ENCODE measurements at regions not wholly inside any gene's neighbourhood (a gene's known extent, or its start where the extent isn't known, plus 50 kb on each side); places are given as distances from the start of the nearest gene placed in this dataset.
A peak's percentile ranks its signal among the peaks of the same experiment; 100 is the strongest.

DNA sequence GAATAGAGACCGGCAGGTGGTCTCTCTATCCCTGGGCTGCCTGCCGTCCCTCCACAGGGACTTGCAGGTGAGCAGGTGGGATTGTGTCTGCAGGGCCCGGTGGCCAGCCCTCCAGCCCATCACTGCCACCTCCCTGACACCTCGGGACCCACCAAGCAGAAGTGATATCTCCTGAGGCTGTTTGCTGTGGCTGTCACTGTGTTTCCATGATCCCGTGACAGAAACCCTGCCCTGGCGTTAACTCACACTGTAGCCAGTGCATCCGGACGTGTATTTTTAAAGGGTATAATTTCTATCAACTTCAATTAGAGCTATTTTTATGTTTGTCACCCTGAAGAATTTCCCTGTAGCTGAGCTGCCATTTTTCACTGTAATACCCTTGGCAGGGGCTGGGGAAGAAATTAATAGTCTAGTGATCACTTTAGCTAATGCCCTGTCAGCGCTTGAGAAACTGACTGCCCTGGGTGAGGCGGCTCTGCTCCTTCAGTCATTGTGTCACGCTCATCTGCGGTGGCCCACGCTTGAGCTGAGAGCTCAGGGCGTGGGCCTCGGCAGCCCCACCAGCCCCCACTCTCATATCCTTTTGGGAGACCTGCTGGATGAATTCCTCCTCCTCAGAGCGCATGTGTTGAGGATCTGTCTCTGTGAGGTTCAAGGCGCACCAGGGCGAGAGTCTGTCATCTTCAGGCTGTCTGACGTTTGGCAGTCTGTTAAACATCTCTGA, 229.9 kb upstream of the CIBAR2 start:
- DNase-seq (ENCODE audit: low spot score) = no peak

DNA sequence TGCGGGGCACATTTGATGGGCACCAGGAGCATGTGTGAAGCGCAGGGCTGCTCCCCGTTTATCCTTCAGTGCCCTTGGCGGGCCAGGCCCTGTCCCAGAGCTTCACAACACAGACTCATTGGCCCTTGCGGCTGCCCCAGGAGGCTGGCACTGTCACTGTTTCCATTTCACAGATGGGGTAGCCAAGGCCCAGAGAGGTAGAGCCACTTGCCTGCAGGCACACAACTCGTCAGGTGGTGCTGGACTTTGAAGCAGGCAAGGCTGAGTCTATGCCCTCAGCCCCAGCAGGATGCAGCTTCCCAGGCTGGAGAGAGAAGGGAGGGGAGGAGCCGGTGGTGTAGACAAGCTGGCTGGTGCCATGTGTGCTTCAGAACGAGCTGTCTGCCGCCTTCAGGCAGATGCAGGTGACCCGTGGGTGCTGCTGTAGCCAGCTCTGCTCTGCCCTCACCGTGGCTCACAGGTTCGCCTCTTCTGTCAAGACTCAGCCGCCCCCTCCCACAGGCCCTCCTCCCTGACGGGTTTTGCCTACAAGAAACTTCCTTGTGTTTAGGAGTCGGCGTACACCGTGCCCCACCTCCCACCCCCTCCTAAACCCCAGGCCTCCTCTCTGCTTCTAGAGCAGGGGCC, 232.3 kb upstream of the CIBAR2 start:
- no peak for DNase-seq (ENCODE audit: low spot score)

- no peak for DNase-seq (ENCODE audit: low spot score)
Observed at GRCh38 chr16:85345129-85345639, 232.9 kb upstream of the CIBAR2 start.

- DNase-seq (ENCODE audit: low spot score) = no peak
Observed at GRCh38 chr16:85346404-85347212, 234.3 kb upstream of the CIBAR2 start.

GRCh38 chr16:85347213-85347591, 234.9 kb upstream of the CIBAR2 start:
- DNase-seq (ENCODE audit: low spot score) = no peak

DNA sequence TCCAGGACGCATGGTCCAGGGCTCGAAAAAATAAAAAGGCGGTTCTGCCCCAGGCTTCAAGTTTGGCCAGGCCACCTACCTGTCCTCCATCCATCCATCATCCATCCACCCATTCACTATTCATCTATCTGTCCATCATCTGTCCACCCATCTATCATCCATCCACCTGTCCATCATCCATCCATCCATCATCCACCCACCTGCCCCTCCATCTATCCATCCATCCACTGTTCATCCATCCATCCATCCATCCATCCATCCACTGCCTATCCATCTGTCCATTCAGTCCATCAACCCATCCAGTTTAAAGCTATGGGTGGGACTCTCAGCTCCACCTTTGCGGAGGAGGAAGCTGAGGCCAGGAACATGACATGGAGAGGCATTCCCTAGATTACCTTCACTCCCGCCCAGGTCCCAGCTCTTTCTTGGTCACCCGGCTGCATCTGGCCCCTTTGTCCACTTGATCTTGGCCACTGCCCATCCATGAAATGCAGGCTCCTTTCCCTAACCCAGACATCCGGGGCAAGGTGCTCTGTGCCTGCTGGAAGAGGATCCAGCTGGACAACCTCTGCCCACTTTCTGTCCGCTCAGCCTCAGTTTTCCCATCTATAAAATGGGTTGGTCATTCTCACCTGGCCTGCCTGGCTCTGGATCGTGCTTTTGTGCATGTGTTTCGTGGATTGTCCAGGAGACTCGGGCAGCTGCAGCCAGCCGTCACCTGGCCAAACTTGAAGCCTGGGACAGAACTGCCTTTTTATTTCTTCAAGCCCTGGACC, 236.0 kb upstream of the CIBAR2 start:
- no peak for DNase-seq (ENCODE audit: low spot score)

DNA sequence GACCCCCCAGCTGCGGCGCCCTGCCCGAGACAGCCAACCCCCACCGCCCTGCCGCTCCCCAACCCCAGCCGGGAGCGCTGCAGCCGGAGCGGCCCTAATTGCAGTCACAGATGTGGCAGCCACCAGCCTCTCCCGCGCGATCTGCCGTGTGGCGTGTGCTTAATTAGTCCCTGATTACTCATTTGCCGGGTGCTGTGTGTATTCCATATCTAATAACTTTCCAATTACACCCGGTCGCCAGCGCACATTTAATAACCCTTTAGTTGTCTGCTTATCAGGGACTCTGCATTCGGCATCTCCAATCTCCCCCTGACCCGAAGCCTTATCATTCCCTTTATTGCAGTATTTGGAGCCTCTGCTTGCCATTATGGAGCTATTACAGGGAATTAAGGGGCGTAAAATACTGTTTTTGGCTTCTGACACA, 236.7 kb upstream of the CIBAR2 start:
- DNase-seq (ENCODE audit: low spot score) = no peak

GRCh38 chr16:85349365-85350145, 237.3 kb upstream of the CIBAR2 start:
- DNase-seq (ENCODE audit: low spot score) = no peak

DNA sequence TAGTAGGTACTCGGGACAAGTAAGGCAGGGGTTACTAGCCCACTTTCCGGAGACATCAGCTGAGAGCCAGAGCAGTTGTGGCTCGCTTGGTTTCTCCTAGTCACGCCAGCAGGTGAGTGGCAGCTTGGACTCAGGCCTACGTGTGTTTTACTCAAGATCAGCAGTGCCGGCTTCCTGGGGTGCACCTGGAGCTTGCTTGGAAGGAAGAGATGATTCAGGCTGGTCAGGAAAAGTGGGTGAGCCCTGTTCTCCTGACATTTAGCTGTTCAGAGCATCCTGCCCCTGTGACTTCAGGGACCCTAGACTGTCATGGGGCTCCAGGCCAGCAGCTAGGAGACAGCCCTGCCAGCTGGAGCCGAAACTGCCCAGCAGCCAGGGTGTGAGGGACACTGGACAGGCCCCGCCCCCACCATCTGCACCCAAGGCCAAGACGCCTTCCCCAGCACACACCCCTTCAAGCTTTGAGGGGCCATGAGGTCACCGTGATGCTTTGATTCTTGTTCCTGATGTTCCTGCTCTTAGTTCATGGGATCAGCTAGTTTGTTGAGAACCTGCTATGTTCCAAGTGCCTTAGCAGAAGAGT, 238.0 kb upstream of the CIBAR2 start:
- no peak for DNase-seq (ENCODE audit: low spot score)

- peak; percentile 96 for DNase-seq (ENCODE audit: low spot score)
Observed at GRCh38 chr16:85350973-85351372, 238.7 kb upstream of the CIBAR2 start.

GRCh38 chr16:85353013-85353412, 240.7 kb upstream of the CIBAR2 start:
- no peak for DNase-seq (ENCODE audit: low spot score)

DNA sequence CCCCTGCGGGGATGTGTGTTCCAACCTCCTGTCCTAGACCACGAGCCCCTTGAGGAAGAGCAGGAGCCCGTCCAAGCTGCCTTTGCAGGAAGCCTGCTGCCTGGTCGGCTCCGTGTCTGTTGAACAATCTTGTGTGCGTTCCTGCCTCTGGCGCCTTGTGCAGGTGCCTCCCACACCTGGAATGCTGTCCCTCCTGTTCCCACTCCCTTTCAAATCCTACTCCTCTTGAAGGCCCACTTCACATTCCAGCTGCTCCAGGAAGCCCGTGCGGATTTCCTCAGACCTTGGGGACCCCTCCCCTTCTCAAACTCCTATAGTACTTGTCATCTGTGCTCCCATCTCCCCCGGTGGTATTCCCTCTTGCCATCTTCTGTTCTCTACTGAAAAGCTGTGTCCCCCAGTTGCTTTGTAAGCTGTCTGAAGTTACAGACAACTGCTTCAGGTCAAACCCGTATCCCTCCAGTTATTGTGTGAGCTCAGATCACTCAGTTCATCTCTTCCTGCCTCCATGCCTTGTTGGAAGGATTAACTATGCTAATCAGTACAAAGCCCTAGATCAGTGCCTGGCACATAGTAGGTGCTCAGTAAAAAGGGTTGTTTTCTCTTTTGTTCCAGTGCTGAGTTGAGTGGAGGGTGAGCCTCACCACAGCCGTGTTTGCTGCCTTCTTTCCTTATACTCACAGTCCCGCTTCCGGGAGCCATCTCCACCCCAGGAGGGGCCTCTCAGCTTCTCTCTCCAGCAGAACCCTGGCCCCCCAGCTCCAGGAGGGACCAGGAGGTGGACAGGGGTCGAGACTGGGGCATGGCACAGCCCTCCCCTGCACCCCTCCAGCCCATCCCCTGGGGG, 241.8 kb upstream of the CIBAR2 start:
- DNase-seq (ENCODE audit: low spot score) = peak; percentile 60

GRCh38 chr16:85354686-85355514, 242.6 kb upstream of the CIBAR2 start:
- no peak for DNase-seq (ENCODE audit: low spot score)

DNA sequence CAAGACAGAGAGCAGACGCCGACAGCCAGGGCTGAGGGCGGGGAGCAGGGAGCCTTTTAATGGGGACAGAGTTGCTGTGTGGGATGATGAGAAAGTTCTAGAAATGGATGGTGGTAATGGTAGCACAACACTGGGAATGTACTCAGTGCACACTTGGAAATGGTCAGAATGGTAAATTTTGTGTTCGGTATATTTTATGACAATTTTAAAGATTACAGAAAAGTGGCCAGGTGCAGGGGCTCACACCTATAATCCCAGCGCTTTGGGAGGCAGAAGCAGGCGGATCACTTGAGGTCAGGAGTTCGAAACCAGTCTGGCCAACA, 243.2 kb upstream of the CIBAR2 start:
- no peak for DNase-seq (ENCODE audit: low spot score)

DNA sequence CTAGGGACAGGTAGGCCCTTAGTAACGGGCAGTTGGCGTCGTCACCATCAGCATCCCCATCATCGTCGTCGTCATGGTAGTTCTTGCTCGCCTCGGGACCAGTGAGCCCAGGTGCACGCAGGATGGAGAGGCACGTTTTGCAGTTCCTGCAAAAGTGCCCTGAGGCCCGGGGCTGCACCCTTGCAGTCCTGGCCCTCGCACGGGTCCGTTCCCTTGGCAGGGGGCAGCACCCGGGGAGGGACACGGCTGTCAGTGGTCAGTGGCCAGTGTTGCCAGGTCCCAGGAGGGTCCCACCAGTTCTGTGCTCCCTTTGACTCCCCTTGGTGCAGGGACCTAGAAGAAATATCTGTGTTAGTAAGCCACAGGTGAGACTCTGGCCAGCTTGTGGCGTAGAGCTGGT, 243.9 kb upstream of the CIBAR2 start:
- no peak for DNase-seq (ENCODE audit: low spot score)

- no peak for DNase-seq (ENCODE audit: low spot score)
Observed at GRCh38 chr16:85357323-85357722, 245.1 kb upstream of the CIBAR2 start.

DNA sequence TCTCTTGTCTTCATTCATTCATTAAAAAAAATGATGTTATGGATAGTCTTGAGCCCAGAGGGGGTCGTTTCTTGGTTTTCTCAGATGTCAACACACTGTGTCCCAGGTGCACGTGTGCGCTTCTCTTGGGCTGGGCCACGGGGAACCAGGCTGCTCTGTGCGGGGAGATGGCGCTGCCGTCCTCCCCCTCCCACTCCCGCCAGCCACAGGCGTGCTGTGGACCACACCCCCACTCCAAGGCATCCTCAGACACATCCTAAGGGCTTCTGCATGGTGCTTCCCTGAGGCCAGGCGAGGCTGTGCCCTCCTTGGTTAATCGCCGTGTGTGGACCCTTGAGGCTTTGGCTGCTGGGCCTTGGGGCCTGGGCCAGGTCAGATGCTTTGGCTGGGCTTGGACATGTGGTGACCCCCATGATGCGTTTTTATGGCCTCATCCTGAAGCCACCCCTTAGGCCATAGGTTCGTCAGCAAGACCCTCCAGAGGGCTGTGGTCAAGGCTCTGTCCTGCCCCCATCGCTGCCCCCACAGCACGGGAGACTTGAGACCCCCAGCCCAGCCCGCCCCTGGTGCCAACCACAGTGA, 245.7 kb upstream of the CIBAR2 start:
- DNase-seq (ENCODE audit: low spot score) = no peak

DNA sequence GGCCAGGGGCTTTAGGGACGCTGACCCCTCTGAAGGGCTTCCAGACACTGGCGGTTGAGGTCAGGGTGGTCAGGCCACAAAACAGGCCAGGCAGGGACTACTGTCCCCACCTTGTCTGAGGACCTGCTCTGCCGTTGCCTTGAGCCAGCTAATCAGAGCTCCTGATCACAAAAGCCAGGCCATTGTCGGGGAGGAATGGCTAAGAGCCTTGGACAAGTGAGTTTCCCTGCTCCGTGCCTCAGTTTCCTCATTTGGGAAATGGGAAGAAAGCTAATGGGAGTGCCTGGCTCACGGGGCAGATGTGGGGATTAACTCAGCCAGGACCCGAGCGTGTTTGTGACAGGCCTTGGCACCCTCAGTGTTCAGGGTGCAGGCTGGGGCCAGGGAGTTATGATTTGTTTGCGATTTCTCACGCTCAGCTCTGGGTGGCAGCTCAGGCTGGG, 246.5 kb upstream of the CIBAR2 start:
- no peak for DNase-seq (ENCODE audit: low spot score)

Data from mucosa of gallbladder (tissue), 1 donor.